ENCODE measurements at regions not wholly inside any gene's neighbourhood (a gene's known extent, or its start where the extent isn't known, plus 50 kb on each side); places are given as distances from the start of the nearest gene placed in this dataset.

DNA sequence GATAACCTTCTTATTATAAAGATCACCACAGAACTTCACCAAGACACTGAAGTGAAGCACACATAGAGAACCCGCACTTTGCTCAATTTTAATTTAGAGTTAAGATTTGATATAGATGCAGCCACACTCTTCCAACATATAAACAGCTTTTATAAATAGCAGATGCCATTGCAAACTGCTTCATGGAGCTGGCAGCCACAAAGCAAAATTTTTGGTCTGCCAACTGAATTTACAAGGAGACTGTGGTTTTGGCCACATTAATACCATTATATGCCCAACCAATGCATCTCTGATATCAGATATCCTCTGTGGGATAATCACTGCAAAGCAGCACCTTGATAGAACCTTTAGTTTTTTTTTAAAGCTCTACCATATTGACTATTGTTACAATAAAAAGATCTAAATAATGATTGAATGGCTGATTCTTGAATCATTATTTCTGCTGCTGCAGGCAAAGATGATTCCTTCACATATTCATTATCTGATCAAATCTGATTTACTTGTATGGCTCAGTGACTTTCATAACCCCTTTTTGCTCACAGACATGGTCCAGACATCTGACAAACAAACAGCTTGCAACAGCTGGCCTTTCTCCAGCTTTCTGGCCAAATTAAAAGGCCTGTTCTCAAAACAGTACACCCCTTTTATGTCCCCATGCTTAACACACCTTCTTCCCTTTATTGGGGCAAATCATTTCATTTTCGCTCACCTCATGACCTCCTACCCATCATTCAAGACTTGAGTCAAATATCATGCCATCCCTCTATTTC is 88.4 kb downstream of the METTL4 start:
- DNase-seq (ENCODE audit: low read depth) = no peak

DNA sequence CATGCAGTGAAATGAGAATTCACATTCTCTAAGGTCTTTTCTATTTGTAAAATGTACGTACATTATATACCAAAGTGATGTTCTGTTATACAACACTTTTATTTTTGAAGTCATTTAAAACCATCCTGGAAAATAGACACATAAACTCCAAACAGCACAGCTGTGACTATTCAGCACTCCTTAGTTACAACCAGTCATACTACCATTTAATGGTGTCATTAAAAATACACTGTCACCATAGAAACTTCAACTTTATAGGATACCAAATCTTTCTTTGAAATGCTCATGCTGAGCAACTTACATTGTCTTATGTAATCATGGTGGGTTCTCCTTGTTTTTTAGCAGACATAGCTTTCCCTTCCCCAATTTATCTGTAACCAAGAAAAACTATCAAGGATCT is 85.3 kb downstream of the METTL4 start:
- DNase-seq (ENCODE audit: low read depth) = no peak

DNA sequence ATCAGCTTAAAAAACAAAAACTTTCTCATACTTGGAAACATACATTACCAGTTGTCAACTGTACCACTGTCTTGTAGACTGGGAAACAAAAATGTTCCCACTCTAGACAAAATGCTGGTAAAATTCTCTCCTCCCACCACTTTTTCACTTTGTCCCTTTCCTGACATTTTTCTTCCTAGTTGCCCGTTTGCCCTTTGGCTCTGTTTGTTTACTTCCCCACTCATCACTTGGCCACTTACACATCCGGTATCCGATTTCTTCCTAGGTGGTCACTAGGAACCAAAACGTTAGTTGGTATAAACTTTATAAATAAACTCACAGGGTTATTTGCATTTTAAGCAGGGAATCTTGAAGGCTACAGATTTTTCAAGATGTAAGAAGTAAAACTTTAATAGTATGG is 84.9 kb downstream of the METTL4 start:
- no peak for DNase-seq (ENCODE audit: low read depth)

Measured in renal cortical epithelial cell (primary cell).